HCT116 (cell line): ENCODE measurements at regions not wholly inside any gene's neighbourhood (a gene's known extent, or its start where the extent isn't known, plus 50 kb on each side); places are given as distances from the start of the nearest gene placed in this dataset.

Experiments used
- ATAC-seq: fragments of 200-7000 bp; cut with Tn5 transposase; 2 replicates; pipeline ENCODE4 v1.9.1; 2020; ENCODE audit warnings: mild to moderate bottlenecking, moderate library complexity
- BruUV-seq: library from RNA; stranded (reverse); fragments of 400-500 nt; replicated peaks from 2 replicates; lab custom pipeline; 2021; lab: Mats Ljungman, UMichigan
- CTCF ChIA-PET: fragments of 300-600 bp; sonication (Branson Sonifier 250); formaldehyde crosslinking; loops from one replicate; lab custom pipeline; 2021; ENCODE audit warnings: antibody characterized with exemption; lab: Charles Lee
- POLR2A ChIA-PET: fragments of 300-600, 350-600 bp; sonication (Branson Sonifier 250); formaldehyde crosslinking; loops from one replicate; lab custom pipeline; 2021; ENCODE audit warnings: antibody characterized with exemption; lab: Charles Lee
- RAD21 ChIA-PET, 2 experiments: fragments of 300-600 bp; sonication (Branson Sonifier 250); formaldehyde crosslinking; loops; one replicate each; lab custom pipeline; 2023; ENCODE audit warnings: low total read pairs in 2 of 2; ENCODE audit not compliant: uncharacterized antibody in 2 of 2, unreplicated experiment in 2 of 2, low non-redundant PET in 1 of 2; lab: Charles Lee
- DNase-seq: peaks from one replicate; pipeline ENCODE4 v3.0.0-alpha.2; 2010; ENCODE audit warnings: low read depth, low spot score
- H2AFZ ChIP-seq: fragments of 200-600 bp; shearing (Covaris generic), sonication (generic); 2 replicates; pipeline ENCODE4 v1.6.1; 2017; ENCODE audit warnings: low read depth, mixed run types, mixed read lengths, antibody characterized with exemption, low read length; ENCODE audit not compliant: poor library complexity, severe bottlenecking
- H3K27ac ChIP-seq: 2 replicates; pipeline ENCODE4 v1.5.1; 2012; ENCODE audit warnings: low read depth, low read length
- H3K27me3 ChIP-seq: fragments of 200-600 bp; sonication (generic); 2 replicates; pipeline ENCODE4 v1.6.1; 2016; ENCODE audit warnings: mixed run types, low read length, mixed read lengths; ENCODE audit not compliant: insufficient read depth
- H3K36me3 ChIP-seq, 2 experiments: fragments of 200-500 bp in 1 of 2; fragments of 200-600 bp in 1 of 2; sonication (Bioruptor generic) in 1 of 2; sonication (generic) in 1 of 2; 2 replicates each; pipeline versions ENCODE4 v1.5.1 to v1.6.1; 2014 to 2016; ENCODE audit warnings: low read length in 2 of 2, inconsistent platforms in 1 of 2, mixed read lengths in 1 of 2, mixed run types in 1 of 2; ENCODE audit not compliant: insufficient read depth in 2 of 2, control insufficient read depth in 1 of 2
- H3K4me1 ChIP-seq, 2 experiments: fragments of 200-600 bp in 1 of 2; sonication (generic) in 1 of 2; 2 replicates each; pipeline versions ENCODE4 v1.5.1 to v1.6.1; 2012 to 2017; ENCODE audit warnings: low read length in 2 of 2, inconsistent platforms in 1 of 2, mild to moderate bottlenecking in 1 of 2, mixed read lengths in 1 of 2, mixed run types in 1 of 2, moderate library complexity in 1 of 2; ENCODE audit not compliant: insufficient read depth in 2 of 2, control insufficient read depth in 1 of 2
- H3K4me2 ChIP-seq: fragments of 200-600 bp; sonication (generic); 2 replicates; pipeline ENCODE4 v1.6.1; 2017; ENCODE audit warnings: mixed run types, low read length, mixed read lengths
- H3K4me3 ChIP-seq, 2 experiments: fragments of 200-600 bp in 1 of 2; sonication (generic) in 1 of 2; replicated peaks in 1 of 2; 2 replicates each; pipeline ENCODE4 v1.5.1; 2011 to 2016; ENCODE audit warnings: low read length in 2 of 2, control low read depth in 1 of 2, low read depth in 1 of 2, mild to moderate bottlenecking in 1 of 2, mixed read lengths in 1 of 2, mixed run types in 1 of 2
- H3K79me2 ChIP-seq: fragments of 200-600 bp; sonication (generic); 2 replicates; pipeline ENCODE4 v1.6.1; 2017; ENCODE audit warnings: mild to moderate bottlenecking, mixed run types, low read length, moderate library complexity, mixed read lengths; ENCODE audit not compliant: insufficient read depth
- H3K9ac ChIP-seq: fragments of 200-600 bp; sonication (generic); 2 replicates; pipeline ENCODE4 v1.6.1; 2016; ENCODE audit warnings: low read length, mixed read lengths
- H3K9me2 ChIP-seq: fragments of 200-600 bp; sonication (generic), shearing (Covaris generic); 2 replicates; pipeline ENCODE4 v1.6.1; 2017; ENCODE audit warnings: mixed run types, mild to moderate bottlenecking, moderate library complexity; ENCODE audit not compliant: insufficient read depth
- H3K9me3 ChIP-seq, 2 experiments: fragments of 200-500 bp in 1 of 2; fragments of 200-600 bp in 1 of 2; sonication (Bioruptor generic) in 1 of 2; sonication (generic) in 1 of 2; 2 replicates each; pipeline ENCODE4 v1.6.1; 2014 to 2017; ENCODE audit warnings: low read length in 2 of 2, mixed read lengths in 2 of 2, inconsistent platforms in 1 of 2, low read depth in 1 of 2, mild to moderate bottlenecking in 1 of 2, mixed run types in 1 of 2, moderate library complexity in 1 of 2; ENCODE audit not compliant: control insufficient read depth in 1 of 2, insufficient read depth in 1 of 2
- H4K20me1 ChIP-seq: fragments of 200-600 bp; sonication (generic), shearing (Covaris generic); 2 replicates; pipeline ENCODE4 v1.6.1; 2017; ENCODE audit warnings: mixed run types, mild to moderate bottlenecking, moderate library complexity; ENCODE audit not compliant: insufficient read depth
- CEBPB ChIP-seq: IDR thresholded peaks from 2 replicates; pipeline ENCODE4 v1.6.1; 2012; ENCODE audit warnings: low read depth
- CTCF ChIP-seq, 3 experiments: fragments of 200-600 bp in 1 of 3; sonication (generic) in 1 of 3; IDR thresholded peaks in 2 of 3; conservative IDR thresholded peaks in 1 of 3; 2 replicates each; pipeline ENCODE4 v1.5.1; 2012 to 2017; ENCODE audit warnings: low read depth in 2 of 3, low read length in 2 of 3, antibody characterized with exemption in 1 of 3, borderline replicate concordance in 1 of 3, control low read depth in 1 of 3, mild to moderate bottlenecking in 1 of 3, mixed read lengths in 1 of 3, mixed run types in 1 of 3, moderate library complexity in 1 of 3; ENCODE audit not compliant: insufficient read depth in 1 of 3
- EGR1 ChIP-seq: IDR thresholded peaks from 2 replicates; pipeline ENCODE4 v1.6.1; 2012; ENCODE audit warnings: low read depth
- EZH2 ChIP-seq: fragments of 200-600 bp; sonication (generic); IDR thresholded peaks from 2 replicates; pipeline ENCODE4 v1.6.1; 2017; ENCODE audit warnings: antibody characterized with exemption, mixed run types
- EZH2phosphoT487 ChIP-seq: fragments of 200-600 bp; IDR thresholded peaks from 2 replicates; pipeline ENCODE4 v1.6.1; 2018; ENCODE audit warnings: antibody characterized with exemption, borderline replicate concordance
- FOSL1 ChIP-seq: IDR thresholded peaks from 2 replicates; pipeline ENCODE4 v1.6.1; 2012; ENCODE audit warnings: low read depth
- MAX ChIP-seq: IDR thresholded peaks from 2 replicates; pipeline ENCODE4 v1.6.1; 2012
- POLR2A ChIP-seq: IDR thresholded peaks from 2 replicates; pipeline ENCODE4 v1.7.0; 2011; ENCODE audit warnings: borderline replicate concordance; ENCODE audit not compliant: insufficient read depth, insufficient read length; ENCODE audit errors: extremely low read depth
- RAD21 ChIP-seq: IDR thresholded peaks from 2 replicates; pipeline ENCODE4 v1.6.1; 2012; ENCODE audit warnings: low read depth, mild to moderate bottlenecking
- SP1 ChIP-seq: IDR thresholded peaks from 2 replicates; pipeline ENCODE4 v1.6.1; 2012; ENCODE audit warnings: low read depth
- SRF ChIP-seq: IDR thresholded peaks from 2 replicates; pipeline ENCODE4 v1.6.1; 2012; ENCODE audit warnings: low read depth
- YY1 ChIP-seq: IDR thresholded peaks from 2 replicates; pipeline ENCODE4 v1.6.1; 2011; ENCODE audit warnings: low read length, low read depth, moderate library complexity, mild to moderate bottlenecking; ENCODE audit not compliant: insufficient replicate concordance; ENCODE audit errors: extremely low read depth
- ZNF274 ChIP-seq: fragments of 200-500 bp; sonication (Bioruptor generic); IDR thresholded peaks from 2 replicates; pipeline ENCODE4 v1.6.1; 2014; ENCODE audit warnings: mild to moderate bottlenecking, low read depth, low read length, inconsistent platforms
- intact Hi-C: fragments of 100-400 bp; cut with micrococcal nuclease; formaldehyde crosslinking; loops from 2 replicates; pipeline ENCODE4 v1.10.0; 2022

- H3K4me3 ChIP-seq = no peak overlapping the region
- DNase-seq (no peak), ATAC-seq (no peak)
- H3K9me3 ChIP-seq = no peaks in the 10 kb centered on the region
- no peak overlapping the region for H3K4me2 ChIP-seq
- TF ChIP-seq SRF (no peak), CEBPB (no peak), MAX (no peak), EZH2 (no peak), CTCF (IDR thresholded peaks at IDR 0.05 in 2 of 3, conservative IDR thresholded peaks at IDR 0.05 in 1 of 3; ENCODE audit: borderline replicate concordance in 1 of 3, insufficient read depth in 1 of 3, low read depth in 2 of 3, low read length in 2 of 3) (no peak), RAD21 (no peak), ZNF274 (no peak), FOSL1 (no peak), YY1 (no peak), EGR1 (no peak), POLR2A (no peak), EZH2phosphoT487 (no peak), SP1 (no peak)
- ChIA-PET RAD21 (no interaction called here), CTCF (interaction anchor here (1.6 kb wide), 1 partner anchor 9 kb away, joined by 9 read pairs; no protein-coding TSS in a partner anchor), POLR2A (no interaction called here)
- no peaks in the 10 kb centered on the region for H3K36me3 ChIP-seq
- intact Hi-C loops = no loop called here
- no peaks in the 10 kb centered on the region for H3K9me2 ChIP-seq
- no TSS peak for BruUV-seq
- no peaks in the 10 kb centered on the region for H4K20me1 ChIP-seq
- no peak overlapping the region for H3K27ac ChIP-seq
- no peaks in the 10 kb centered on the region for H3K27me3 ChIP-seq
- no peaks in the 10 kb centered on the region for H3K4me1 ChIP-seq
- no peaks in the 10 kb centered on the region for H3K79me2 ChIP-seq
- no peak overlapping the region for H3K9ac ChIP-seq
- H2AFZ ChIP-seq = no peak overlapping the region
Observed at GRCh38 chr22:22818202-22818538, 69.4 kb upstream of the IGLL5 start.
